ENCODE measurements at regions not wholly inside any gene's neighbourhood (a gene's known extent, or its start where the extent isn't known, plus 50 kb on each side); places are given as distances from the start of the nearest gene placed in this dataset.
A peak's percentile ranks its signal among the peaks of the same experiment; 100 is the strongest.

DNA sequence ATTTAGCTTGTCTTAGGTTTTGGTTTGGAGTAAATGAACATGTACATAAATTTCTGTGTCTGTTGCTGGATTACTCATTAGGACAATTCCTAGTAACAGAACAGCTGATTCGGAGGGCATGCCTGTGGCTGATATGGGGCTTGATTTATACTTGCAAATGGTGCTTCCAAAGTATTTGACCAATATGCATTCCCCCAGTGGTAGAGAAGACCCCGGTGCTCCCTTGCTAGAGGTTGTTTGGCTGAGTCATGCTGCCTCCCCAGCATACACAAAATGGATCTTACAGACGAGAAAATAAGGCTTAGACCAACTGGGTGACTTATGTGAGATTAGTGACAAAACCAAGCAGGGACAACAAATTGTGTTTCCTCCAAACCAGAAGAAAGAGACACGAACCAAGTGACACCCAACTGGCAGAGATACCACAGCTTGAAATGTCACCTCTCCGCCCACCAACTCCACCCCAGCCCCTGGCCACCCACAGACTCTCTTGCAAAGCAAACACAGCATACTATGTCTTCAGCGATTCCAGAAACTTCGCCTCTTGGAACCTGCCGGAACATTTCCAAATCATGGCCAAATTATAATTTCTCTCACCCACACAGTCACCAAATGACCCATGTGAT, 75.9 kb upstream of the ETS2 start:
- Histone ChIP-seq H3K9me3 (replicated peaks) (peaks cover 8% of the 10 kb centered on the region), H3K27me3 (replicated peaks) (no peaks in the 10 kb centered on the region), H3K4me1 (replicated peaks) (peaks cover 20% of the 10 kb centered on the region), H3K36me3 (no peaks in the 10 kb centered on the region), H3K4me3 (no peak overlapping the region), H3K27ac (peak overlapping the region; percentile 7; the same call in 1 of the 2 replicates)
- peak in 1 of 2 experiments; percentile 37 for DNase-seq (ENCODE audit: low read depth in 1 of 2, low spot score in 2 of 2)

DNA sequence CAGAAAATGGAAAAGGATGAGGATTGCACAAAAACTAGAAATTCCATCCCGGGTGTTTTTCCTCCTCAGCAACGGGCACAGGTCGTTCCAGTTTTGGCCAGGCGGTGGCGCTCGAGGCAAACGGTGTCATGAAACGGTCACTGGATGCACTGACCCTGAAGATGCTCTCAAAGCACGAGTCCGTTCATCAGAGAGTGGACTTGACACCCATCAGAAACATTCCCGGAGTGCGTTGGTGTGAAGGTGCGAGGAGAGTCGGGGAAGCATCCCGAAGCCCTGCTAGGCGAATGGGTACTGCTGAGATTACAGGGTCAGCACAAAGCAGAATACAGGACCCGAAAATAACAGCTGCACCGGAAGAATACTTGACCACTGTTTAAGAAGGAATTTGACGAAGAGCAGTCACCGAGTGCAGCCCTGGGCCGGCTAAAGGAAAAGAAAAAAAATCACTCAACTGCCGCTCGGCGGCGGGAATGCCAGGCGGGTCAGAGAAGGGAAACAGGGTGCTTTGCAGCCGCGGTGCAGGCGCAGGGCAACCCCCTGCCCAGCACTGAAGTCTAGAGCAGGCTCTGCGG, 71.7 kb upstream of the ETS2 start:
- no peaks in the 10 kb centered on the region for H3K9me3 ChIP-seq (replicated peaks)
- peak overlapping the region; percentile 57 for H3K27ac ChIP-seq
- peak overlapping the region; percentile 32 for H3K4me3 ChIP-seq
- H3K4me1 ChIP-seq (replicated peaks): peaks cover 26% of the 10 kb centered on the region
- H3K27me3 ChIP-seq (replicated peaks): no peaks in the 10 kb centered on the region
- no peaks in the 10 kb centered on the region for H3K36me3 ChIP-seq
- peak; percentile 91 to 96 for DNase-seq (ENCODE audit: low read depth in 1 of 2, low spot score in 2 of 2)

DNA sequence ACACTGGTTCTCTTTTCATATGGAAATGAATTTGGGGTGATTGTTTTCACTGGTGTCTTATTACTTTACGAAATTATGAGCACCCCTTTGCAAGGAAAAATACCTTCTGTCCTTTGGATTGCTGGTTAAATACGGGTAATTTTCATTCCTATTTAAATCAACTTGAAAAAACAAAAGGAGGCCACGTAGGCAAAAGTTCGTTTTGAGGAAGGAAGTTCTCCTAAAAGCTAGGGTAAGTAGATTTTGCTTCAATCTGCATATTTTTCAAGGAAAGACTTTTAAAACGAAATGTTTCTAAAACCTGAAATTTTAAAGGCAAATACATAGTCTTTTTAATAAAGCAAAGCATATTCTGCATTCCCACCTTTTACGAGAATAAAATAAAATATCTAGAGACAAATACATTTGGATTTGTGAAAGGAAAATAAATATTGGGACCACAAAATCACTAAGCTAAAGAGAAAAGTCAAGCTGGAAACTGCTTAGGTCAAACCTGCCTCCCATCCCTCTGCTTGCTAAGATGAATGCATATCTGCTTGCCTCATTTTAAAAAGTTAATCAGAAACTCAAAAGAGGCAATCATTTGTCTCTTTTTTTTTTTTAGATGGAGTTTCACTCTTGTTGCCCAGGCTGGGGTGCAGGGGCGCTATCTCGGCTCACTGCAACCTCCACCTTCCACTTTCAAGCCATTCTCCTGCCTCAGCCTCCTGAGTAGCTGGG, 70.9 kb upstream of the ETS2 start:
- Histone ChIP-seq H3K27me3 (replicated peaks) (no peaks in the 10 kb centered on the region), H3K4me3 (peak overlapping the region; percentile 32), H3K4me1 (replicated peaks) (peaks cover 26% of the 10 kb centered on the region), H3K27ac (peak overlapping the region; percentile 57), H3K36me3 (no peaks in the 10 kb centered on the region), H3K9me3 (replicated peaks) (no peaks in the 10 kb centered on the region)
- no peak for DNase-seq (ENCODE audit: low read depth in 1 of 2, low spot score in 2 of 2)

DNA sequence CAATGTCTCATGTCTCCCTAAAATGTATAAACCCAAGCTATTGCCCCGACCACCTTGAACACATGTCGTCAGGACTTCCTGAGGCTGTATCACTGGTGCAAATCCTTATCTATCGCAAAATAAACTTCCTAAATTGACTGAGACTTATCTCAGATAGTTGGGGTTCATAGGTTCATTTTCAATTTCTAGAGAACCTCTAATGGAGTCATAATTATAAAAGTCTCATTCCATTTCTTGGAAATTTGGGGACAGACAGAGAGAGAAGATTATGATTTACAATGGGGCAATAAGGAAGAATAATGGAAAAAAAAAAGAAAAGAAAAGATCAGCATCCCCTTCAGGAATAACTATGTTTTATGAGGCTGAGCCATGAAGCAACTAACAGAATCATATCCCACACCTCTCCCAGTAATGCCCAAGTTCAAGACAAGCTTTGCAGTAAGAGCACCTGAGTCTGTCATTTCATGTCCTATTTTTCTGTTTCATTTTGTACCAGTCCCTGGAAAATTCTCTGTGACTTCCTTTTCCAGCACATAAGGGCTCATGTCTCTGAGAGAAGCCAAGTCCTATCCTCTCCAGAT, 70.0 kb upstream of the ETS2 start:
- Histone ChIP-seq H3K4me3 (no peak overlapping the region), H3K4me1 (replicated peaks) (peaks cover 23% of the 10 kb centered on the region), H3K9me3 (replicated peaks) (no peaks in the 10 kb centered on the region), H3K27me3 (replicated peaks) (no peaks in the 10 kb centered on the region), H3K27ac (no peak overlapping the region), H3K36me3 (no peaks in the 10 kb centered on the region)
- no peak for DNase-seq (ENCODE audit: low read depth in 1 of 2, low spot score in 2 of 2)

DNA sequence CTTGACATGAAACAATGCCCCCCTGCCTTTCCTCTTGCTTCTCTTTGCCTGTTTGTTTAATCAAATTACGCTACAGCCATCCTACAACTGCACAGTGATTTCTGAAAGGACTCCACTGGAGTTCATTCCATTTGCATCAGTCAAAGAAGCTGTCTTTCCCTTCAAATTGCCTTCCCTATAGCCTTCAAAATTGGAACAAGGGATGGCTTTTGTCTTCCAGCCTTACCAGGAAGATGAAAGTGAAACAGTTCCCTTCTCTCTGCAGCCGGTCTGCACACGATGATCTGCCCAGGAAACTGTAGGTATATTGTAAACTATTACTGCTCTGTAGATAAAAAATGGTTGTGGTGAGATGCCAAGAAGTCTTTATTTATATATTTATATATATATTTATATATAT, 65.6 kb upstream of the ETS2 start:
- Histone ChIP-seq H3K9me3 (replicated peaks) (no peaks in the 10 kb centered on the region), H3K4me1 (replicated peaks) (peaks cover 19% of the 10 kb centered on the region), H3K36me3 (no peaks in the 10 kb centered on the region), H3K27ac (no peak overlapping the region; the same call in 1 of the 2 replicates), H3K4me3 (peak overlapping the region; percentile 11; the same call in 1 of the 2 replicates), H3K27me3 (replicated peaks) (no peaks in the 10 kb centered on the region)
- peak in 1 of 2 experiments; percentile 37 for DNase-seq (ENCODE audit: low read depth in 1 of 2, low spot score in 2 of 2)

DNA sequence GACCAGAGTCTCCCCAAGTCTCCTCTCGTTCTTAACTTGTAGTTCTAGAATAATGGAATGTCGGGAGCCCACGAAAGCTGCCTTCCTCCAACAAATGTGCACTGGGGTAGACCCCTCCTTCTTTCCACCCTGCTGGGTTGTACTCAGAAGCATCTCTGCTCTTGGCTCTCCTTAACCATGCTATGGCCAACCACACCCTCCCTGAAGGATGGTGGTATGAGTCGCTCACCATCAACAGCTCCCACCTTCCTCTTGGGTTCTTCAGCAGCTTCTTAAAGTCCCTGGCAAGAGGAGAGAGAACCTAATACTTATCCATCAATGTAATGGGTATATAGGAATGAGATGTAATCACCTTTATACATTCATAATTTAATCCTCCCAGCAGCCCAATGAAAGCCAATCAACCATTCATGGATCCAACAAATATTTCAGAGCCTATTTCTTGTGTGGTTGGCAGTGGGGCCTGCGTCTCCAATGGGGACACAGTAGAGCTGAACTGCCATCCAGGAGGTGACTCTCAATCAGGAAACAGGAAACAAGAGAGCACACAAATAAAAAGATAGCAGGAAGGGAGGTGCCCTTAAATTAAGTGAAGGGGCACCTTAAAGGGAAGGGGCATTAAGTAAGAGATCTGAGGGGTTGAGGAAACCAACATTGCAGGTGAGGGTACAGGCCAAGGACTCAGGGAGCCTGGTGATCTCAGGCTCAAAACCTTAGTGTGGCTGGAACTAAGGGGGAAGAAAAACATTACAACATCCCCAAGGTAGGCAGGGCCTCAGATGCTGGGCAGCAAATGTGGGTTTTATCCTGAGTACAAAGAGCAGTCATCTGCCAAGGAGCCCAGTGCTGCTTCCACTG, 64.4 kb upstream of the ETS2 start:
- no peaks in the 10 kb centered on the region for H3K9me3 ChIP-seq (replicated peaks)
- H3K36me3 ChIP-seq: no peaks in the 10 kb centered on the region
- DNase-seq (ENCODE audit: low read depth in 1 of 2, low spot score in 2 of 2): no peak
- no peak overlapping the region for H3K4me3 ChIP-seq
- H3K27me3 ChIP-seq (replicated peaks): no peaks in the 10 kb centered on the region
- peaks cover 15% of the 10 kb centered on the region for H3K4me1 ChIP-seq (replicated peaks)
- no peak overlapping the region for H3K27ac ChIP-seq

DNA sequence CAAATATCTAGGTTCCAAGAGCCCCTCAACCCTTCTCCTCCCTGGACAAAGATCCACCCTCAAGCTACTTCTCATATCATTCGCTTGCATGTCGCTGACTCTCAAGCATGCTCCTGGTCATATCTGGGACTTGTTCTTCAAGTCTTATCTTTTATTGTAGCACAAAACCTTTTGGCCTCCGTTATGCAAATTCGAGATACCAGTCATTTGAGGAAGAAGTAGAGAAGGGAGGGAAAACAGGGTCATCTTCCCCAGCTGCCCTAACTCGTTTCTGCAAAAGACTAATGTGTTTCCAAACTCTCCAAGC, 63.8 kb upstream of the ETS2 start:
- H3K4me1 ChIP-seq (replicated peaks): peaks cover 15% of the 10 kb centered on the region
- no peaks in the 10 kb centered on the region for H3K27me3 ChIP-seq (replicated peaks)
- no peak for DNase-seq (ENCODE audit: low read depth in 1 of 2, low spot score in 2 of 2)
- H3K4me3 ChIP-seq: no peak overlapping the region
- H3K27ac ChIP-seq: no peak overlapping the region
- H3K9me3 ChIP-seq (replicated peaks): no peaks in the 10 kb centered on the region
- no peaks in the 10 kb centered on the region for H3K36me3 ChIP-seq

DNA sequence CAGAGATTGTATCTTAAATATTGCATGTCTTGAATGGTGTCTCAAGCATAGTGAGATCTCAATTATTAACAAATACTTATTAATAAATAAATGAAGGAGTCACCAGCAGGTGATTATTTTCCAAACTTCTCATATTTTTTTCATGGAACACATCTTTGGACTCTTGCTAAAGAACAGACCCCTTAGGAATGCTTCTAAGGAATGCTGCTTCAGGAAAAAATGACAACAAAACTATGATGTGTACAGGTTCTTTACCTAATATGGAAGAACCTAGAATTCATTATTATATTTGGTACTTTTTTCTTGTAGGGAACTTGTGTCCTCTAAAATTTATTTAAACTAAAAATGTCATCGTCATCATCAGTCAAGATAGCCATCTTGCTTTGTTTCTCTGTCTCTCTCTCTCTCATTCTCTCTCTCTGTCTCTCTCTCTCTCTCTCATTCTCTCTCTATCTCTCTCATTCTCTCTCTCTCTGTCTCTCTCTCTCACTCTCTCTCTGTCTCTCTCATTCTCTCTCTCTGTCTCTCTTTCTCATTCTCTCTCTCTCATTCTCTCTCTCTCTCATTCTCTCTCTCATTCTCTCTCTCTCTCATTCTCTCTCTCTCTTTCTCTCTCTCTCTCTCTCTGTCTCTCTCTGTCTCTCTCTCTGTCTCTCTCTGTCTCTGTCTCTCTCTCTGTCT, 63.0 kb upstream of the ETS2 start:
- Histone ChIP-seq H3K27ac (no peak overlapping the region), H3K9me3 (replicated peaks) (no peaks in the 10 kb centered on the region), H3K4me1 (replicated peaks) (peaks cover 15% of the 10 kb centered on the region), H3K4me3 (no peak overlapping the region), H3K36me3 (no peaks in the 10 kb centered on the region), H3K27me3 (replicated peaks) (no peaks in the 10 kb centered on the region)
- DNase-seq (ENCODE audit: low read depth in 1 of 2, low spot score in 2 of 2): no peak

DNA sequence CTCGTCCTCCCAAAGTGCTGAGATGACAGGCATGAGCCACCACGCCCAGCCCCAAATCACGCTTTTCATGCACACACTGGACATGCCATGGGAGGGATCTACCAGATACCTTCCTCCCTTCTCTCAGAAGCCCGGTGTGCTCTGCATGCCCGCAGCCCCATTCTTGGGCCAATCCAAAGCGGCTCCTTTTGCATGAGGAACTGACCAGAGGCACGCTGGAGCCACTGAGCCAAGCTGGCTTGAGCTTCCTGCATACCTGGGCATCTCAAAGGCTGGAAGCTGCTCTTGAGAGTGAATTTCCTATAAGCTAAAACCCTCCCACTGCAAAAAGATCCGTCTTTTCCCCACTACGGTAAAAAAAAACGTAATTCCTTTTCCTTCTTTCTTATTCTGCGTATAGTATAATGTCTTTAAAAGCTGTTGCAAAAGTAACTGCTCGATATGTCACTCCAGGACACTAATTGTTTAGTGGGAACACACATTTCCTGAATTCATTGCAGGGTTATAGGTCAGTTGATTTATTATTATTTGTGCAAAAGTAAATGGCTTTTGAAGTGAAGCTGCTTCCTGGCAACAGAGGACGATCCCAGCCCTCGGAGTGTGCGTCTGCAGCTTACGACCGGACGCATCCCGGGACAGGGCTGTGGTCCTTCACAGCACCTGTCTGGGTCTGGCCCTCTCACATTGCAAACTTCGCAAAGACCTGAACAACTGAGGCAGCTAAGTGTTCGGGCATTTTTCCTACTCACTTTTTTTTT, 61.8 kb upstream of the ETS2 start:
- no peaks in the 10 kb centered on the region for H3K9me3 ChIP-seq (replicated peaks)
- no peak overlapping the region for H3K4me3 ChIP-seq
- H3K36me3 ChIP-seq: no peaks in the 10 kb centered on the region
- no peak for DNase-seq (ENCODE audit: low read depth in 1 of 2, low spot score in 2 of 2)
- H3K27me3 ChIP-seq (replicated peaks): no peaks in the 10 kb centered on the region
- peaks cover 15% of the 10 kb centered on the region for H3K4me1 ChIP-seq (replicated peaks)
- no peak overlapping the region for H3K27ac ChIP-seq

DNA sequence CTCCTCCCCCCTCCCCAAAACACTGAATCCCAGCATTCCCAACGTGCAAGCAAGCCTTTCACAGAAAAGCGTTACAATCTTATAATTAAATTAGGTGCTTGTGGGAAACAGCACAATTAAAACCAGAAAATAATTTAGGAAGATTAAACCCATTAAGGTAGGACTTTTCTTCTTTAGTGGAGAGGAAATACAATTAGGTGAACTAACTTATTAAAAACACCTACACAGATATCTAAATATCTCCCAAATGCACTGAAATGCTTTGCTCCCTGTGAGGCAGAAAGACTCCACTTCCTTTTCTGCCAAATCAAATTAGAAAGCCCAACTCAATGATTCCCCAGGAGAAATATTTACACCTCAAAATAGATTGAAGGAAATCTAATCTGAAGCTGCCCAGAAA, 60.9 kb upstream of the ETS2 start:
- Histone ChIP-seq H3K4me1 (replicated peaks) (peaks cover 11% of the 10 kb centered on the region), H3K27ac (no peak overlapping the region), H3K36me3 (no peaks in the 10 kb centered on the region), H3K27me3 (replicated peaks) (no peaks in the 10 kb centered on the region), H3K4me3 (no peak overlapping the region), H3K9me3 (replicated peaks) (no peaks in the 10 kb centered on the region)
- no peak for DNase-seq (ENCODE audit: low read depth in 1 of 2, low spot score in 2 of 2)

DNA sequence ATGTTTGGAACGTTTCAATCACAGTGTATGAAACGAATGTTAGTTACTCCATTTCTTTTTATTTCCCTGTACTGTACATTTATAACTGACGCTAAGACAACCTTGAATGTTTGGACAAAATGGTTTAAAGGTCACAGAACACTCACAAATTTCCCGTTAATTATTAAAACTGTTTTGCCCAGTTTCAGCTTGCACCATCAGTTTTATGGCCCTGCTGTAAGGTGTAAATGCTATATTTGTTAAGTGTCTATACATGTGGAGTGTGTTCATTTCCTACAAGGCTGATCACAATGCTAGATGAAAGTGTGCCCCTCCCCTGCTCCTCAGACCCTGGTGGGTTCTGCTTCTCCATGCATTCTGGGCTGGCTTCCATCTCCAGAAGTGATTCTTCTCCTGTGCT, 57.9 kb upstream of the ETS2 start:
- H3K27me3 ChIP-seq (replicated peaks): no peaks in the 10 kb centered on the region

DNA sequence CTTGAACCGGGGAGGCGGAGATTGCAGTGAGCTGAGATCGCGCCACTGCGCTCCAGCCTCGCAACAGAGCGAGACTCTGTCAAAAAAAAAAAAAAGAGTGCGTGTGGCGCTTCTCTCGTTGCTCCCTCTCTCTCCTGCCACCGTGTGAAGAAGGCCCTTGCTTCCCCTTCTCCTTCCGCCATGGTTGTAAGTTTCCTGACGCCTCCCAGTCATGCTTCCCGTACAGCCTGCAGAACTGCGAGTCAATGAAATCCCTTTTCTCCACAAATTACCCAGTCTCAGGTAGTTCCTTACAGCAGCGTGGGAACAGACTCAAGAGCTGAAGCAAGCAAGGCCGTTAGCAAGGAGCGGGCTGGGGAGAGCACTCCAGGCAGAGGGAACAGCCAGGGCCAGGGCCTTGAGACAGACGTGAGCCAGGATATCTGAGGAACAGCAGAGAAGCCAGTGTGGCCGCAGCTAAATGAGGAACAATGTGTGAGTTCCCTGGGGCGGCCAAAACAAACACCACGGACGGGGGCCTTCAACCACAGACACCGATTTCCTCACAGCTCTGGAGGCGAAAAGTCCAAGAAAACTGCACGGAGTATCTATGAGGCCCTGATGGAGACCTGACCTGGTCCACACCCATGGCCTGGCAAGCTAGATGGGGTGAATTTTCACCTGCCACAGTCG, 54.2 kb upstream of the ETS2 start:
- no peaks in the 10 kb centered on the region for H3K27me3 ChIP-seq (replicated peaks)
- peak; percentile 73 to 80 for DNase-seq (ENCODE audit: low read depth in 1 of 2, low spot score in 2 of 2)

More for the DNA sequence above, 57.9 kb upstream of the ETS2 start:
- H3K36me3 ChIP-seq: no peaks in the 10 kb centered on the region
- no peak overlapping the region for H3K4me3 ChIP-seq
- peaks cover 25% of the 10 kb centered on the region for H3K4me1 ChIP-seq (replicated peaks)
- DNase-seq (ENCODE audit: low read depth in 1 of 2, low spot score in 2 of 2): no peak
- H3K9me3 ChIP-seq (replicated peaks): no peaks in the 10 kb centered on the region
- H3K27ac ChIP-seq: no peak overlapping the region

More for the DNA sequence above, 54.2 kb upstream of the ETS2 start:
- no peaks in the 10 kb centered on the region for H3K9me3 ChIP-seq (replicated peaks)
- no peaks in the 10 kb centered on the region for H3K36me3 ChIP-seq
- peaks cover 48% of the 10 kb centered on the region for H3K4me1 ChIP-seq (replicated peaks)
- H3K27ac ChIP-seq: peak overlapping the region; percentile 30; the same call in 1 of the 2 replicates
- no peak overlapping the region for H3K4me3 ChIP-seq
